ENCODE measurements at regions not wholly inside any gene's neighbourhood (a gene's known extent, or its start where the extent isn't known, plus 50 kb on each side); places are given as distances from the start of the nearest gene placed in this dataset.

DNA sequence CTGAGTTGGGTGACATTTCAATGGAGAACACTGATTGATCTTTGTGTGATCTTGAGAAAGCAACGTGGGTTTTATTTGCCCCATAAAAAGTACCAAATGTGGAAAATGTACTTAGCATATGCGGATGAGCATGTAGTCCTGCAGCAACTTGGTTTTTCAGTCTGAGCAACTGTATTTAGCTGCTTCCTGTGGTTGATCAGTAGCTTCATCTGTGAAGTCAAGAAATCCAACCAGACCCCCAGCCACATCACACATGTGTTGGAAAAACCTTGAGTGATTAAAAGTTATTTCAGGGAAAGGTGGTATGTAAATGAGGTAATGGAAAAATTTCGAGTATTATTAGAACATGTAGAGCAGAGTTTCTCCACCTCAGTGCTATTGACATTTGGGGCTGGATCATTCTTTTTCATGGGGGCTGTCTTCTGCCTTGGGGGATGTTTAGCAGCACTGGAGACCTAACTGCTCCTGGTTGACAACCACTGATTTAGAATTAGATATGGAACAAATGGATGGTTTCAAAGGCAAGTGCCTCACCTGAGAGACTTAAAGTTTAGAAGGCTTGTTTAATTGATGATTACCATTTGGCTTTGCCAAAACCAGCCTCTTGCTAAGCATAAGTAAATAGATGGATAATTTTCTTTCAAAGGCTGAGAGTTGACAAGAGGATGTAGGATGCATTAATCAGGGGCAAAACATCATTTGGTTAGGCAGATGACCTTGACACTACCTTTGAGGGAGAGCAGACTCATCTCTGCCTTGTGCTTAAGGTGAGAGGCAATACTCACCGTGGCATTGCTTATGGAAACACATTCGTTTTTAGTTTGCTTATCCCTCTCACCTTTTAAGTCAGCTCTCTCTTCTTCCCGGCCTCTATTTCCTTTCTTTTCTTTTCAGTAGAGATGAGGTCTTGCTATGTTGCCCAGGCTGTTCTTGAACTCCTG is 193.0 kb upstream of the RPS6KA3 start:
- TF ChIP-seq CTCF (IDR thresholded peaks at IDR 0.05) (no peak), POLR2A (IDR thresholded peaks at IDR 0.05) (no peak)
